ENCODE measurements at regions not wholly inside any gene's neighbourhood (a gene's known extent, or its start where the extent isn't known, plus 50 kb on each side); places are given as distances from the start of the nearest gene placed in this dataset.

DNA sequence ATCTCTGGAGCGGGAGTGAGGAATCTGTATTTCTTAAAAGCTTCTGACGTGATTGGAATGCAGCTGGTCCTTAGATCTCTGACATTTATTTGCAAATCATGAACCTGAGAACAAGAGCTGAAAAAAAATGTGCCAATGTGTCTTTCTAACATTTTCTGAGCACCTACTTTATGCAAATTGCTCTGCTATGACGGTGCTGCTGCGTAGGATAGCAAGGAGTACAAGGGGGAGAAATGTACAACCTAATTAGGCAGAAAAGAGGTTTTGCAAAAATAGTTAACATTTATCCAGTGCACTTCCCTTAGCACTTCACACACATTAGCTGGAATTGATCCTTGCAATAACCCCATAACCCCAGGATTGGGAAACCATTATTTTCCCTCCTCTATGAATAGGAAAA, 357.5 kb downstream of the TLE4 start:
- Histone ChIP-seq H3K27ac (ENCODE audit: low read depth, low read length) (no peak overlapping the region), H3K4me3 (ENCODE audit: low read depth, low read length) (no peak overlapping the region), H3K36me3 (ENCODE audit: control insufficient read depth, insufficient read depth, low read length) (no peaks in the 10 kb centered on the region), H3K9me3 (ENCODE audit: control insufficient read depth, insufficient read depth, low read depth, low read length) (no peaks in the 10 kb centered on the region), H3K4me1 (ENCODE audit: control insufficient read depth, insufficient read depth, low read length) (no peaks in the 10 kb centered on the region), H3K9ac (ENCODE audit: low read length) (no peak overlapping the region), H3K27me3 (ENCODE audit: control insufficient read depth, insufficient read depth, low read length) (no peaks in the 10 kb centered on the region)

DNA sequence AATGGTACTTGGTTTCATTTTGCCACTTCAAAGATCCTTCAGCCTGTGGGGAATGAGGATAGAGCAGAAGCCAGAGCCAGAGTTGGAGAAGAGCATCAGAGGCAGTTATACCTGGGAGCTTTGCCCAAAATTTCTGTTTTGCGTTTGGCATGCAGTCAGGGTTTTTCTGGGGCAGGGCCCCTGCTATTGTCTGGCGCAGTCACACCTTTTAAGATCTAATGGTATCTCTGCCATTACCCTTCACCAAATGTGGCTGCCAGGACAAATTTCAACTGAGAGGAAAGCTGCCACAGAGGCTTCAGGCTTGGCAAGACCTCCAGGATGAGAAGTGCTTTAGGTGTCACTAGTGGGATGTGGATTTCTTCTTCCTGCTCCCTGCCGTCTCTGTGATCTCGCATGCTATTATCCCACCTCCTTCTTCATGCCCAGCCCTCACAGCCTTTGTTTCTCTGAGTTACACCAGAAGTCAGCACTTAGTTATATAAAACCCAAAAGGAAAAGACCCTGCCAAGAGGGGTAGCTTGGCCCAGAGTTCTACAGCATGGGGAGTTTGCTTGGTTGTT, 357.0 kb downstream of the TLE4 start:
- H3K4me3 ChIP-seq (ENCODE audit: low read depth, low read length): no peak overlapping the region
- H3K4me1 ChIP-seq (ENCODE audit: control insufficient read depth, insufficient read depth, low read length): no peaks in the 10 kb centered on the region
- H3K9ac ChIP-seq (ENCODE audit: low read length): no peak overlapping the region
- no peaks in the 10 kb centered on the region for H3K9me3 ChIP-seq (ENCODE audit: control insufficient read depth, insufficient read depth, low read depth, low read length)
- H3K27me3 ChIP-seq (ENCODE audit: control insufficient read depth, insufficient read depth, low read length): no peaks in the 10 kb centered on the region
- H3K27ac ChIP-seq (ENCODE audit: low read depth, low read length): no peak overlapping the region
- H3K36me3 ChIP-seq (ENCODE audit: control insufficient read depth, insufficient read depth, low read length): no peaks in the 10 kb centered on the region

DNA sequence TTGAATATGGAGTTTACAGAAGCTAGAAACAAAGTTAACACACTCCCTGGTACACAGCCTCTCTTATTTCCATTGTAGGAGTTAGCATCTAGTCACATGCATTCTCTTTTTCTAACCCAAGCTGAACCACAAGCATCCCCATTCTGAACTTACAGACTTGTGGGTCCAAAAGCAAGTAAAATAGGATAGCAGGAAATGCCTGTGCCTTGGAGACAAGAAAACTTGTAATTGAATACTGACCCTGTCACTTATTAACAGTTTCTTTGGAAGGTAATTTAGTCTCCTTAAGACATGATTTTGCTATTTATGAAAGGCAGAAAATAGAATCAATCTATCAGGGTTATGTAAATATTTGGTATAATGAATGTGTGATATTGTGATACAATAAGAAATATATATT, 353.6 kb downstream of the TLE4 start:
- Histone ChIP-seq H3K27me3 (ENCODE audit: control insufficient read depth, insufficient read depth, low read length) (no peaks in the 10 kb centered on the region), H3K4me1 (ENCODE audit: control insufficient read depth, insufficient read depth, low read length) (no peaks in the 10 kb centered on the region)

DNA sequence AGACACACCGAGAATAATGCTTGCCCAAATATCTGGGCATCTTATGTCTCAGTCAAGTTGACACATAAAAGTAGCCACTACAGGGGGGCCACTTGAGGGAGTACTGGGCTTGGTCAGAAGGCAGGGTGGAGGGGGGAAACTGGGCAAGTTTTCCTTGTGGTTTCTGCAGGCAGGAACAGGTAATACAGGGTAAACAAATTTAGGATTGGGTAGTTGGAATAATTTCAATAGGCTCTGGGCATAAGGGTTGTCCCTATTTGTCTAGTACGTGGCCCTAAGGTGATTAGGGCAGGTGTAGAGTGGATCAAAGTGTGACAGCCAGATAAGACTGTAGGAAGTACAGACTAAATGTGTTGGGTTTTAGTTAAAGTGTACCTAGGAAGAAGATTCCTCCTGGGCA, 353.1 kb downstream of the TLE4 start:
- Histone ChIP-seq H3K9me3 (ENCODE audit: control insufficient read depth, insufficient read depth, low read depth, low read length) (no peaks in the 10 kb centered on the region), H3K27ac (ENCODE audit: low read depth, low read length) (no peak overlapping the region), H3K4me1 (ENCODE audit: control insufficient read depth, insufficient read depth, low read length) (no peaks in the 10 kb centered on the region), H3K36me3 (ENCODE audit: control insufficient read depth, insufficient read depth, low read length) (no peaks in the 10 kb centered on the region), H3K9ac (ENCODE audit: low read length) (no peak overlapping the region), H3K4me3 (ENCODE audit: low read depth, low read length) (no peak overlapping the region), H3K27me3 (ENCODE audit: control insufficient read depth, insufficient read depth, low read length) (no peaks in the 10 kb centered on the region)

More for the DNA sequence above, 353.6 kb downstream of the TLE4 start:
- Histone ChIP-seq H3K9me3 (ENCODE audit: control insufficient read depth, insufficient read depth, low read depth, low read length) (no peaks in the 10 kb centered on the region), H3K27ac (ENCODE audit: low read depth, low read length) (no peak overlapping the region), H3K9ac (ENCODE audit: low read length) (no peak overlapping the region), H3K4me3 (ENCODE audit: low read depth, low read length) (no peak overlapping the region), H3K36me3 (ENCODE audit: control insufficient read depth, insufficient read depth, low read length) (no peaks in the 10 kb centered on the region)

DNA sequence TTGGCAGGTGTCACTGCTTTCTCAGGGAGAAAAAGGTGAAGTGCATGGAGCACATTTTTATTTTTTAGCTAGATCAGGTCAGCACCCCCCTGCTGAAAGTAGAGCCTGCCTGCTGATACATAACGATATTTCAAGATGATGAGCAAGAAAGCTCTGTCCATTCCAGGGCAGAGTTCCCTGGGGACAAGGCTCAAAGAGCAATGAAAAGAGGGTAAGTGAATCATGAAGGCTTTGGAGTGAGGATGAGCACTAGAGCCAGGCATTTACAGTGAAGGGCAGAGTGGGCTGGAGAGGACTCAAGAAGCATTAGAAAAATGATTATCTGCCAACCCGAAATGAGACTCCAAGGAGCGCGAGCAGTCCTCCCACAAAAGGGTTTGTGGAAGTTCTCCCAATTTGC, 345.7 kb downstream of the TLE4 start:
- Histone ChIP-seq H3K9ac (ENCODE audit: low read length) (no peak overlapping the region), H3K4me1 (ENCODE audit: control insufficient read depth, insufficient read depth, low read length) (no peaks in the 10 kb centered on the region), H3K4me3 (ENCODE audit: low read depth, low read length) (no peak overlapping the region), H3K9me3 (ENCODE audit: control insufficient read depth, insufficient read depth, low read depth, low read length) (no peaks in the 10 kb centered on the region), H3K36me3 (ENCODE audit: control insufficient read depth, insufficient read depth, low read length) (no peaks in the 10 kb centered on the region), H3K27me3 (ENCODE audit: control insufficient read depth, insufficient read depth, low read length) (no peaks in the 10 kb centered on the region), H3K27ac (ENCODE audit: low read depth, low read length) (no peak overlapping the region)

DNA sequence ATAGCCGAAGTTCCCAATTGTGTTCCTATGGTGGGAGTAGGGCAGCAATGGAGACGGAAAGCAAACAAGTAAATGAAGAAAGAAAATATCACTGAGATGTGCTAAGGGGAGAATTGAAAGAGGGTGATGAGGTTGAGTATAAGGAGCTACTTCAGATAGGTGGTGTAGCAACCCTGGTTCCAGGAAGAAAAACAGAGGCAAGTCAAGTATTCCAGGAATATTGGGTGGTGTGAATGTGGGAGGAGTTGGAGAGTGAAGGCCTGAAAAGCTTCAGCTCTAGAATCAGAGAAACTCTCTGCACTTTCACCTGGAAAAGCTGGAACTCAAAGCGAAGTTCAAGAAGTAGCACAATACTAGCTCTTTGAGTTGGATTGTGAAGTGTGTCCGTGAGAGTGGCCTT, 342.1 kb downstream of the TLE4 start:
- Histone ChIP-seq H3K27me3 (ENCODE audit: control insufficient read depth, insufficient read depth, low read length) (no peaks in the 10 kb centered on the region), H3K27ac (ENCODE audit: low read depth, low read length) (no peak overlapping the region), H3K4me1 (ENCODE audit: control insufficient read depth, insufficient read depth, low read length) (no peaks in the 10 kb centered on the region), H3K36me3 (ENCODE audit: control insufficient read depth, insufficient read depth, low read length) (no peaks in the 10 kb centered on the region), H3K9me3 (ENCODE audit: control insufficient read depth, insufficient read depth, low read depth, low read length) (peaks cover 2% of the 10 kb centered on the region; the same call in 1 of the 2 replicates), H3K4me3 (ENCODE audit: low read depth, low read length) (no peak overlapping the region), H3K9ac (ENCODE audit: low read length) (no peak overlapping the region)

DNA sequence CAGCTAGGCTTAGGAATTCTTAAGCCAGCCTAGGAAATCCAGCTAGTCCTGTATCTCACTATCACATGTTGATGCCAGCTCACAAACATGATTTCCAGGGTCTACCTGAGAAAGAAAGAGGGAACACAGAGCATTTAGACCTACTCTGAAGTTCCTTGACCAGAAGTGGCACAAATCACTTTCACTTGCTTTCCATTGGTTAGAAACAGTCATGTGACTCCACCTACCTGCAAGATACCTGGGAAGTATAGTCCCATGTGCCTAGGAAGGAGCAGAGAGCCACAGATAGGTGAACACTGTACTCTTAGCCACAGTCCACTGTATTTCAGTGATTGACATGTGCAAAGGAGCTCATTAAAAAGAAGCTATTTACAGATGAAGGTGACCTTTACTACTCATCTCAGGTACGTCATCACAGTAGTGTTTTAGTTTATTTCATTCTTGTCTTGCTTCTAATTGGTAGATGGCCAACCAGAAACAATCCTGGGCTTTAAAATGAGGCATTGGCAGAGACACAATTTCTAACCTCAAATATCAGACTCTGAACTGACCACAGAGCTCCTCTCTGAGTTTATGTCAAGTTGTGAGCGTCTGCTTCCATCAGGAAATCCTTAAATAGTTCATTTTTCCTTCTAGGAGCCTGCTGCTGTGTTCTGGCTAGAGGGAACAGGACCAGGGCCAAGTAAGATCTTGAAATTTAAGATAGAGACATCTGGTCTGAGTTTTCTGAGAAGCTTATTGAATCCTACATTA, 340.7 kb downstream of the TLE4 start:
- Histone ChIP-seq H3K4me3 (ENCODE audit: low read depth, low read length) (no peak overlapping the region), H3K27me3 (ENCODE audit: control insufficient read depth, insufficient read depth, low read length) (no peaks in the 10 kb centered on the region), H3K36me3 (ENCODE audit: control insufficient read depth, insufficient read depth, low read length) (no peaks in the 10 kb centered on the region), H3K9ac (ENCODE audit: low read length) (no peak overlapping the region), H3K4me1 (ENCODE audit: control insufficient read depth, insufficient read depth, low read length) (no peaks in the 10 kb centered on the region), H3K9me3 (ENCODE audit: control insufficient read depth, insufficient read depth, low read depth, low read length) (peaks cover 2% of the 10 kb centered on the region; the same call in 1 of the 2 replicates), H3K27ac (ENCODE audit: low read depth, low read length) (no peak overlapping the region)

DNA sequence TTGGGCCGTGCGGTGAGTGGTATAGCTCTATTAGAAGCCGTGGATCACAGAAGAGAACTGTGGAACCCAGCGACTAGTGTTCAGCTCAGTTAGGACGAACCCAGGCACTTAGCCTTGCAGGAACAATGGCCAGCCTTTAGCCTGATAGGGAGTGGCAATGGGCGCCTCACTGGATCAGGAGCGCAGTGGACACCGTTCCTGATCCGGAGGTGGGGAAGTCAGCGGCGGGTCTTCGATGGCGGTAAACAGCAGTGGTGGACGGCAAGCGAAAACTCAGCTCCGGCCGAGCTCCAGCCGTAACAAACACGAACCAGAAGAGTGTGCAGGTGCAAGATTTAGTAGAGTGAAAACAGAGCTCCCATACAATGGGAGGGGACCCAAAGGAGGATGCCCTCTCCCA, 340.0 kb downstream of the TLE4 start:
- H3K27me3 ChIP-seq (ENCODE audit: control insufficient read depth, insufficient read depth, low read length): no peaks in the 10 kb centered on the region
- no peaks in the 10 kb centered on the region for H3K36me3 ChIP-seq (ENCODE audit: control insufficient read depth, insufficient read depth, low read length)
- no peak overlapping the region for H3K27ac ChIP-seq (ENCODE audit: low read depth, low read length)
- no peak overlapping the region for H3K4me3 ChIP-seq (ENCODE audit: low read depth, low read length)
- H3K9ac ChIP-seq (ENCODE audit: low read length): no peak overlapping the region
- no peaks in the 10 kb centered on the region for H3K4me1 ChIP-seq (ENCODE audit: control insufficient read depth, insufficient read depth, low read length)
- H3K9me3 ChIP-seq (ENCODE audit: control insufficient read depth, insufficient read depth, low read depth, low read length): peaks cover 2% of the 10 kb centered on the region; the same call in 1 of the 2 replicates

DNA sequence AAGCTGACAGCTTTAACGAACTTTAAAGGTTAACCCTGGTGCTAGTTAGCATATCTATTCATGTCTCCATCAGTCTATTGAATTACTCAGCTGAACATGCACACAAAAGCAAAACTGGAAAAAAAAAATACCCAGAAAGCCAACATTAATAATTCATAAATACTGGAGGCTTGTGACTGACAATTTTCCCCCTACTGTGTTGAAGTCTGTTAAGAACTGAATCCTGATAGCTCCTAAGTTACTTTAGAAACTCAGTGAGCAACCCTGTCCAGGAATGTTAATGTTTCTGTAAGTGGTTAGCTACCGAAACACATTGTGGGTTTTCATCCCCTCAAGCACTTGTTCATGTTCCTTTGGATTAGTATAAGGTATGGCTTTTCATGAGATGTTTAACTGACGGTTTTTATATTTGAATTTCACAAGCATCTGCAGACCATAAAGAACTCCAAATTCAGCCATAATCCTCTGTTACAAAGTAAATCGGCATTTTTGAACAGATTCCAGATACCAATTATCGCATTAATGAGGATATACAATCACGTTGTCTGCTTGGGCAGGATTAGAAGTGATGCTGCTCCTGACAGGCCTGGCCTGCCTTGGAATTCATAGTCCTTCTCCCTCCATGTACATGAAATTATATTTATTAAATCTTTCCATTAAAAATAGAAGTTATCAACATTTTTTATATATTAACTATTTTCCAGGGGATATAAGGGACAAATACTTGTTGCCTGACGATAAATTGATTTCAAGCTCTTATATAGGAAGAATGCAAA, 331.2 kb downstream of the TLE4 start:
- Histone ChIP-seq H3K36me3 (ENCODE audit: control insufficient read depth, insufficient read depth, low read length) (no peaks in the 10 kb centered on the region), H3K4me3 (ENCODE audit: low read depth, low read length) (no peak overlapping the region), H3K9me3 (ENCODE audit: control insufficient read depth, insufficient read depth, low read depth, low read length) (no peaks in the 10 kb centered on the region), H3K27me3 (ENCODE audit: control insufficient read depth, insufficient read depth, low read length) (no peaks in the 10 kb centered on the region), H3K4me1 (ENCODE audit: control insufficient read depth, insufficient read depth, low read length) (no peaks in the 10 kb centered on the region), H3K9ac (ENCODE audit: low read length) (no peak overlapping the region), H3K27ac (ENCODE audit: low read depth, low read length) (no peak overlapping the region)

DNA sequence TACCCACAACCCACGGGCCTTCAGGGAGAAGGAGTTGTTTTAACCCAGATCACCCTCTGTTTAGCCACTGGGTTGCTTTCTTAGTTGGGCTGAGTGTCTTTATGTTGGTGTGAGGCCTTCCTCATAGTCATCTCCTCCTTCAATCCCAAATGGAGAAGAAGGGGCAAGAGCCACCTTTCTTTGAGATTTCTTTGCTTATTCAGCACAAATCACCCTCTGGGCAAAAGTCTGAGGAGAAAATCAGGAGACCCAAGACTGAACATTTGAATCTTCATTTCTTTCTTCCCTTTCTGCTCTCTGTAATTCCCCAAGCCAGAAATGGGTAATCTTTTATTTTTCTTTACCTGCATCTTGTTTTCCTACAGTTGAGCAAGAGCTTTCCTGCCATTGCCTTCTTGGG, 329.0 kb downstream of the TLE4 start:
- H3K36me3 ChIP-seq (ENCODE audit: control insufficient read depth, insufficient read depth, low read length): no peaks in the 10 kb centered on the region
- H3K9me3 ChIP-seq (ENCODE audit: control insufficient read depth, insufficient read depth, low read depth, low read length): no peaks in the 10 kb centered on the region
- H3K4me3 ChIP-seq (ENCODE audit: low read depth, low read length): no peak overlapping the region
- no peak overlapping the region for H3K9ac ChIP-seq (ENCODE audit: low read length)
- H3K4me1 ChIP-seq (ENCODE audit: control insufficient read depth, insufficient read depth, low read length): no peaks in the 10 kb centered on the region
- H3K27ac ChIP-seq (ENCODE audit: low read depth, low read length): no peak overlapping the region
- no peaks in the 10 kb centered on the region for H3K27me3 ChIP-seq (ENCODE audit: control insufficient read depth, insufficient read depth, low read length)

DNA sequence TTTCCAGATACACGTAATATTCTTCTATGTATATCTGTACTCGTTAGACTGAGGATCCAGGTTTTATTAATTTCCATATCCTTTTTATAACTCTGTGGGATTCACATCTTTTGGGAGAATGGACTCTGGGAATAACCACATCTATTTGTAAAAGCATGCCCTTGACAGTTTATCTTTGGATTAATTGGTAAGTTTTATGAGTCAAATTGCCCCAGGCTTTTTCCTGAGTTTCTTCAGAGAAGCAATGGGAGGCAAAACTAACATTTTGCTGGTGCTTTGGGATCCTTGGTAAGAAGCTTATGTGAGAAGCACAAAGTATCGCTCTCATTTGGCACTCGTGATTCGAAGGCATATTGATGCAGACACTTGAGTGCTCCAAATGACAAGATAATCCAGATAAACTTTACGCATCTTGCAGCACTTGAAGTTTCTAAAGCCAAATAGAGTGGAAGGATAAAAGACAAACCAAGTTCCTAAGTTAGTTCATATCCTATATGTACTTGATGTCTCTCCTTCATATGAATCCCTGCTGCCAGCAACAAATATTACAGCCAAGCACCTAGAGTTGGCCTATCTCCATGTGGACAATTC, 324.7 kb downstream of the TLE4 start:
- Histone ChIP-seq H3K27ac (ENCODE audit: low read depth, low read length) (no peak overlapping the region), H3K4me3 (ENCODE audit: low read depth, low read length) (no peak overlapping the region), H3K27me3 (ENCODE audit: control insufficient read depth, insufficient read depth, low read length) (no peaks in the 10 kb centered on the region), H3K9ac (ENCODE audit: low read length) (no peak overlapping the region), H3K36me3 (ENCODE audit: control insufficient read depth, insufficient read depth, low read length) (no peaks in the 10 kb centered on the region), H3K4me1 (ENCODE audit: control insufficient read depth, insufficient read depth, low read length) (no peaks in the 10 kb centered on the region), H3K9me3 (ENCODE audit: control insufficient read depth, insufficient read depth, low read depth, low read length) (no peaks in the 10 kb centered on the region)
